Stimulated activated CD4-positive, alpha-beta T cell treated with anti-CD3 and anti-CD28 coated beads, Interleukin-15, amount 100 ng/mL, for 48 hours (primary cell): ENCODE measurements at regions not wholly inside any gene's neighbourhood (a gene's known extent, or its start where the extent isn't known, plus 50 kb on each side); places are given as distances from the start of the nearest gene placed in this dataset.

ENCODE experiments used
- DNase-seq, 2 donors: peaks; one replicate each; pipeline ENCODE4 v3.0.0-alpha.2; 2020; ENCODE audit warnings: low read depth in 2 of 2

- DNase-seq: no peak
Observed at GRCh38 chr5:2658447-2658846, 93.0 kb downstream of the IRX2 start.

- DNase-seq: no peak
Observed at GRCh38 chr5:2657151-2657550, 94.3 kb downstream of the IRX2 start.

GRCh38 chr5:2656206-2656605 is 95.3 kb downstream of the IRX2 start:
- no peak for DNase-seq

GRCh38 chr5:2653991-2654390 is 97.5 kb downstream of the IRX2 start:
- DNase-seq: no peak

GRCh38 chr5:2651116-2651515 is 100.4 kb downstream of the IRX2 start:
- no peak for DNase-seq

- DNase-seq: no peak
Observed at GRCh38 chr5:2642684-2643345, 108.7 kb downstream of the IRX2 start.

GRCh38 chr5:2640717-2641116 is 110.8 kb downstream of the IRX2 start:
- no peak for DNase-seq

GRCh38 chr5:2639425-2639824 is 112.1 kb downstream of the IRX2 start:
- DNase-seq: no peak

- no peak for DNase-seq
Observed at GRCh38 chr5:2634399-2635176, 116.9 kb downstream of the IRX2 start.

GRCh38 chr5:2633992-2634391 is 117.5 kb downstream of the IRX2 start:
- no peak for DNase-seq

- no peak for DNase-seq
Observed at GRCh38 chr5:2631758-2632157, 119.7 kb downstream of the IRX2 start.

- no peak for DNase-seq
Observed at GRCh38 chr5:2629045-2629444, 122.4 kb downstream of the IRX2 start.

- DNase-seq: no peak
Observed at GRCh38 chr5:2627867-2628266, 123.6 kb downstream of the IRX2 start.

- no peak for DNase-seq
Observed at GRCh38 chr5:2626572-2626971, 124.9 kb downstream of the IRX2 start.

GRCh38 chr5:2622866-2623265 is 128.6 kb downstream of the IRX2 start:
- no peak for DNase-seq

GRCh38 chr5:2621631-2622030 is 129.8 kb downstream of the IRX2 start:
- no peak for DNase-seq

- no peak for DNase-seq
Observed at GRCh38 chr5:2619216-2619615, 132.3 kb downstream of the IRX2 start.

GRCh38 chr5:2617461-2617860 is 134.0 kb downstream of the IRX2 start:
- no peak for DNase-seq

GRCh38 chr5:2615917-2616316 is 135.6 kb downstream of the IRX2 start:
- no peak for DNase-seq

GRCh38 chr5:2614571-2614970 is 136.9 kb downstream of the IRX2 start:
- no peak for DNase-seq

- DNase-seq: no peak
Observed at GRCh38 chr5:2611659-2612058, 139.8 kb downstream of the IRX2 start.

- no peak for DNase-seq
Observed at GRCh38 chr5:2610986-2611385, 140.5 kb downstream of the IRX2 start.

- DNase-seq: no peak
Observed at GRCh38 chr5:2608391-2608790, 143.1 kb downstream of the IRX2 start.

GRCh38 chr5:2607598-2607997 is 143.9 kb downstream of the IRX2 start:
- DNase-seq: no peak
